ENCODE measurements at regions not wholly inside any gene's neighbourhood (a gene's known extent, or its start where the extent isn't known, plus 50 kb on each side); places are given as distances from the start of the nearest gene placed in this dataset.
"Not testable (repeated sequence)": the region's sequence is repeated elsewhere in the genome, so short reads cannot be mapped to it uniquely, and the experiment has no call there.

DNA sequence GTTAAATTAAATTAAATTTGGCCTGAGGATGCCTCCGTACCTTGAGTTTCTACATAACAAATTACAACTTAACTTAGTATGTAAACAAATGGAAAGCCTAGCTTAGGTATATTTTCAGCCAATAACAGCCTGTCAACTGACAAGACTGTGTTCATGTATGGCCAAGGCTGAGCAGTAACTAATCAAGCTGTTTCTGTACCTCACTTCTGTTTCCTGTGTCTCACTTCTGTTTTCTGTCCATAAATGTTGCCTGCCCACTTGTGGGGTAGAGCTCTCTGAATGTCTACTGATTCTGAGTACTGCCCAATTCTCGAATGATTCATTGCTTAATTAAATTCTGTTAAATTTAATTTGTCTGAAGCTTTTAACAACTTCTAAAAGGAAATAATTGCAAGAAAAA is 445.2 kb downstream of the PCDH11X start:
- Histone ChIP-seq H3K9me3 (ENCODE audit: control insufficient read depth, low read length) (no peaks in the 10 kb centered on the region), H3K27me3 (replicated peaks; ENCODE audit: control insufficient read depth, insufficient read depth, low read length) (peaks cover 17% of the 10 kb centered on the region), H3K4me1 (ENCODE audit: control insufficient read depth, insufficient read depth, low read length) (no peaks in the 10 kb centered on the region), H3K4me3 (ENCODE audit: low read length) (no peak overlapping the region), H3K9ac (ENCODE audit: low read length) (no peak overlapping the region), H3K36me3 (ENCODE audit: control insufficient read depth, insufficient read depth, low read length, severe bottlenecking) (no peaks in the 10 kb centered on the region)
- no peak for DNase-seq (ENCODE audit: low read depth)

DNA sequence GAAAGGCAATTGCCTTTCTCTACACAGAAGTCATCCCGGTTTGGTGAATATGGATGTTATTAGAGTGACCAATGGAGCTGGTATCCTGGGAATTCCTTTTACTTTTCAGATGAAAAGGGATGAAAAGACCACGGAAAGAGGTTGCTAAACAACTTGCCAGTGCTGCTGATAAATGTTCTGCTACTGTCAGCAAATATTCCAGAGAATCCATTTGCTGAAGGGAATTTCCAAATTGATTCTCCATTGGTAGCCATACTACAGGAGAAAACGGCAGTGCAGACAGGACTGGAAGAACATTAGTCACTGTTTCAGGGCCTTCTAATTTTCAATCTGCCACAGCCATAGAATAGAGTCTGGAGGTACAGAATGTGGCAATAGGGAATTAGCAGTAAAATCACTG is 451.5 kb downstream of the PCDH11X start:
- Histone ChIP-seq H3K9ac (ENCODE audit: low read length) (no peak overlapping the region), H3K36me3 (ENCODE audit: control insufficient read depth, insufficient read depth, low read length, severe bottlenecking) (no peaks in the 10 kb centered on the region), H3K4me3 (ENCODE audit: low read length) (no peak overlapping the region), H3K4me1 (ENCODE audit: control insufficient read depth, insufficient read depth, low read length) (no peaks in the 10 kb centered on the region), H3K27me3 (replicated peaks; ENCODE audit: control insufficient read depth, insufficient read depth, low read length) (peaks cover 21% of the 10 kb centered on the region), H3K9me3 (ENCODE audit: control insufficient read depth, low read length) (no peaks in the 10 kb centered on the region)
- DNase-seq (ENCODE audit: low read depth): no peak

- Histone ChIP-seq H3K4me1 (ENCODE audit: control insufficient read depth, insufficient read depth, low read length) (no peaks in the 10 kb centered on the region), H3K4me3 (ENCODE audit: low read length) (no peak overlapping the region), H3K9ac (ENCODE audit: low read length) (no peak overlapping the region), H3K27me3 (replicated peaks; ENCODE audit: control insufficient read depth, insufficient read depth, low read length) (peaks cover 19% of the 10 kb centered on the region), H3K9me3 (ENCODE audit: control insufficient read depth, low read length) (no peaks in the 10 kb centered on the region), H3K36me3 (ENCODE audit: control insufficient read depth, insufficient read depth, low read length, severe bottlenecking) (no peaks in the 10 kb centered on the region)
- DNase-seq (ENCODE audit: low read depth): no peak
Observed at GRCh38 chrX:92231391-92231790, 452.2 kb downstream of the PCDH11X start.

GRCh38 chrX:92232182-92232581 is 453.0 kb downstream of the PCDH11X start:
- H3K4me1 ChIP-seq (ENCODE audit: control insufficient read depth, insufficient read depth, low read length): no peaks in the 10 kb centered on the region
- H3K4me3 ChIP-seq (ENCODE audit: low read length): no peak overlapping the region
- no peak overlapping the region for H3K9ac ChIP-seq (ENCODE audit: low read length)
- H3K9me3 ChIP-seq (ENCODE audit: control insufficient read depth, low read length): no peaks in the 10 kb centered on the region
- H3K27me3 ChIP-seq (replicated peaks; ENCODE audit: control insufficient read depth, insufficient read depth, low read length): peaks cover 12% of the 10 kb centered on the region
- DNase-seq (ENCODE audit: low read depth): peak; percentile 10
- no peaks in the 10 kb centered on the region for H3K36me3 ChIP-seq (ENCODE audit: control insufficient read depth, insufficient read depth, low read length, severe bottlenecking)

DNA sequence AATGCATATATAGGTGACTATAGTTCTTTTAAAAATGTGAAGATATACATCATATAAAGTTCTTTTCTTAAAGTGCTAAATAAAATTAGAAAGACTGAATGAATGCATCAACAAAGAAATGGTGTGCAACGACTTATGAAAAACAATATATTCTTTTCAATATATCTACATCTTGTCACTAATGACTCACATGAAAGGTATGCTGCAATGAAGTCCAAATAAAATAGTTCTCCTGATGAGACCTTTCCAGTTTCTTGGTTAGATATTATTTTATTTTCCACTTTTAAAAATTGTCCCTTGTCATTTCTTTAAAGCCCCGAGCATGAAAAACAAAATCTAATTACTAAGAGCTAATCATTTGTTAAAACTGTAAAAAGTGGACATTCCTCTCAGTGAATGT is 462.1 kb downstream of the PCDH11X start:
- no peaks in the 10 kb centered on the region for H3K27me3 ChIP-seq (replicated peaks; ENCODE audit: control insufficient read depth, insufficient read depth, low read length)

GRCh38 chrX:92247076-92247475 is 467.9 kb downstream of the PCDH11X start:
- H3K4me3 ChIP-seq (ENCODE audit: low read length): no peak overlapping the region
- H3K36me3 ChIP-seq (ENCODE audit: control insufficient read depth, insufficient read depth, low read length, severe bottlenecking): no peaks in the 10 kb centered on the region
- H3K4me1 ChIP-seq (ENCODE audit: control insufficient read depth, insufficient read depth, low read length): no peaks in the 10 kb centered on the region
- H3K27me3 ChIP-seq (replicated peaks; ENCODE audit: control insufficient read depth, insufficient read depth, low read length): no peaks in the 10 kb centered on the region
- no peaks in the 10 kb centered on the region for H3K9me3 ChIP-seq (ENCODE audit: control insufficient read depth, low read length)
- no peak overlapping the region for H3K9ac ChIP-seq (ENCODE audit: low read length)
- no peak for DNase-seq (ENCODE audit: low read depth)

More for the DNA sequence above, 462.1 kb downstream of the PCDH11X start:
- H3K36me3 ChIP-seq (ENCODE audit: control insufficient read depth, insufficient read depth, low read length, severe bottlenecking): no peaks in the 10 kb centered on the region
- H3K4me1 ChIP-seq (ENCODE audit: control insufficient read depth, insufficient read depth, low read length): no peaks in the 10 kb centered on the region
- H3K9ac ChIP-seq (ENCODE audit: low read length): no peak overlapping the region
- no peak overlapping the region for H3K4me3 ChIP-seq (ENCODE audit: low read length)
- no peak for DNase-seq (ENCODE audit: low read depth)
- H3K9me3 ChIP-seq (ENCODE audit: control insufficient read depth, low read length): no peaks in the 10 kb centered on the region

- H3K4me3 ChIP-seq (ENCODE audit: low read length): no peak overlapping the region
- no peak overlapping the region for H3K9ac ChIP-seq (ENCODE audit: low read length)
- H3K36me3 ChIP-seq (ENCODE audit: control insufficient read depth, insufficient read depth, low read length, severe bottlenecking): no peaks in the 10 kb centered on the region
- no peaks in the 10 kb centered on the region for H3K27me3 ChIP-seq (replicated peaks; ENCODE audit: control insufficient read depth, insufficient read depth, low read length)
- peaks cover 10% of the 10 kb centered on the region for H3K9me3 ChIP-seq (ENCODE audit: control insufficient read depth, low read length)
- no peak for DNase-seq (ENCODE audit: low read depth)
- H3K4me1 ChIP-seq (ENCODE audit: control insufficient read depth, insufficient read depth, low read length): no peaks in the 10 kb centered on the region
Observed at GRCh38 chrX:92249125-92249524, 469.9 kb downstream of the PCDH11X start.

DNA sequence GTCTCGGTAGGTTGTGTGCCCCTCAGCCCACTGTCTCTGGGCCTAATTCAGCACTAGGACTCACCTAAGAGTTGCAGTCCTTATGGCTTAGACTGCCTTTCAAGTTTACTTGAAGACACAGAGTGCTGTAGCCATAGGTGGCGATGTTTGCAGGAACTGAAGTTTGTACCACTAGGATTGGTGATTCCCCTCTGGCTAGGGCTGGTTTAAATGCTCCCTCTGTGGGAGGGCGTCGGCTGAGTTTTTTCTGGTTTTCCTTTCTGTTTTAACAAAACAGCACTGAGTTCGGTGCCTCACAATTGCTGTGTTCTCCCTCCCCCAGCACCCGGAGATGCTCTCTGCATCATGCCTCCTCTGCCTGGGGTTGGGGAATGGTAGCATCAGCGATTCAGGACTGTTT is 480.9 kb downstream of the PCDH11X start:
- H3K4me3 ChIP-seq (ENCODE audit: low read length): no peak overlapping the region
- no peak overlapping the region for H3K9ac ChIP-seq (ENCODE audit: low read length)
- DNase-seq (ENCODE audit: low read depth): no peak
- no peaks in the 10 kb centered on the region for H3K4me1 ChIP-seq (ENCODE audit: control insufficient read depth, insufficient read depth, low read length)
- no peaks in the 10 kb centered on the region for H3K27me3 ChIP-seq (replicated peaks; ENCODE audit: control insufficient read depth, insufficient read depth, low read length)
- peaks cover 10% of the 10 kb centered on the region for H3K9me3 ChIP-seq (ENCODE audit: control insufficient read depth, low read length)
- H3K36me3 ChIP-seq (ENCODE audit: control insufficient read depth, insufficient read depth, low read length, severe bottlenecking): no peaks in the 10 kb centered on the region

DNA sequence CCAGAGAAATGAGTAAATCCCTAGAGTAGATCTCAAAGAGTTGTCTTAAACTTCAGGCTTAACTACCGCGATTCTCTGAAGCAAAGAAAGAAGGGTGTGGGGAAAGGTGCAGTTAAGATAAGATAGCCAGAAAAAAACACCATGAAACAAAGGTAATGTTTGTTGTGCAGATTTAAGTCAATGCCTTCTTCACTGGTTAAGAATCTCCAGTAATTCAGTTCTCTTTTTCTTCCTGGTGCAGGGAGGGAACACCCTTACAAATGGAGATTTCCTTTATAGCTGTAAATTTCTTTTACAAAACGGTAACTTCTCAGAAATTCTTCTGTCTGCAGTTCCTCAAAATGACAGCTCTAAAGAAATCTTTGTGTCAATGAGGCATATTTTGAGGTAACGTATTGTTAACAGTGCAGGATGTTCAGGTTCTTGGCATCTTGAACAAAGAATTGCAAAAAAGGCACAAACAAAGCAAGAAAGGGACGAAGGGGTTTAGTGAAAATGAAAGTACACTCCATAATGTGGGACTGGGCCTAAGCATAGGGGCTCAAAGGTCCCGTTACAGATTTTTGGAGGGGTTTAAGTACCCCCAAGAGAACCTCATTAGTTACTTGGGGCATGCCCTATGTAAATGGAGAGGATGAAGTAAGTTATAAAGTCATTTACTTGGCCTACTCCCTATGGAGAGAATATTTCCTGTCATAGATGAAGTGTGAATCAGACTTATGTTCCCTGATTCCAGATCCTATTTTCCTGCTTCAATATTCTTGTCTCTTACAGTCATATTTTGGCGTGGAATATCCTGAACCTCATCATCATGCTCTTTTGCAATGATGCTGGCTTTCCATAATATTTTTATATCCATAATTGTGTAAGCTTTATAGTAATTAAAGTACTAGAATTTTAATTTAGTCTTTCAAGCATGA is 492.0 kb downstream of the PCDH11X start:
- no peak overlapping the region for H3K9ac ChIP-seq (ENCODE audit: low read length)

DNA sequence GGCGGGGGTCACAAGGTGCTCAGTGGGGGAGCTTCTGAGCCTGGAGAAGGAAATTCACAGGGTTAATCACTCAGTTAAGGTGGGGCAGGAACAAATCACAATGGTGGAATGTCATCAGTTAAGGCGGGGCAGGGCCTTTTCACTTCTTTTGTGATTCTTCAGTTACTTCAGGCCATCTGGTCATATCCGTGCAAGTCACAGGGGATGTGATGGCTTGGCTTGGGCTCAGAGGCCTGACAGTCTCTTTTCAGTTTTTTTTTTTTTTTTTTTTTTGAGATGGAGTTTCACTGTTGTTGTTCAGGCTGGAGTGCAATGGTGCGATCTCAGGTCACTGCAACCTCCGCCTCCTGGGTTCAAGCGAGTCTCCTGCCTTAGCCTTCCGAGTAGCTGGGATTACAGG is 499.4 kb downstream of the PCDH11X start:
- not testable (repeated sequence) for H3K4me3 ChIP-seq (ENCODE audit: low read length); H3K27me3 ChIP-seq (replicated peaks; ENCODE audit: control insufficient read depth, insufficient read depth, low read length); H3K9ac ChIP-seq (ENCODE audit: low read length); DNase-seq (ENCODE audit: low read depth); H3K36me3 ChIP-seq (ENCODE audit: control insufficient read depth, insufficient read depth, low read length, severe bottlenecking); H3K9me3 ChIP-seq (ENCODE audit: control insufficient read depth, low read length); H3K4me1 ChIP-seq (ENCODE audit: control insufficient read depth, insufficient read depth, low read length)

More for the DNA sequence above, 492.0 kb downstream of the PCDH11X start:
- DNase-seq (ENCODE audit: low read depth): no peak
- no peaks in the 10 kb centered on the region for H3K27me3 ChIP-seq (replicated peaks; ENCODE audit: control insufficient read depth, insufficient read depth, low read length)
- peaks cover 3% of the 10 kb centered on the region for H3K4me1 ChIP-seq (ENCODE audit: control insufficient read depth, insufficient read depth, low read length)
- peak overlapping the region; percentile 61 for H3K4me3 ChIP-seq (ENCODE audit: low read length)
- no peaks in the 10 kb centered on the region for H3K36me3 ChIP-seq (ENCODE audit: control insufficient read depth, insufficient read depth, low read length, severe bottlenecking)
- no peaks in the 10 kb centered on the region for H3K9me3 ChIP-seq (ENCODE audit: control insufficient read depth, low read length)

GRCh38 chrX:92280347-92280746 is 501.2 kb downstream of the PCDH11X start:
- H3K9ac ChIP-seq (ENCODE audit: low read length); DNase-seq (ENCODE audit: low read depth); H3K36me3 ChIP-seq (ENCODE audit: control insufficient read depth, insufficient read depth, low read length, severe bottlenecking); H3K27me3 ChIP-seq (replicated peaks; ENCODE audit: control insufficient read depth, insufficient read depth, low read length); H3K9me3 ChIP-seq (ENCODE audit: control insufficient read depth, low read length); H3K4me1 ChIP-seq (ENCODE audit: control insufficient read depth, insufficient read depth, low read length); H3K4me3 ChIP-seq (ENCODE audit: low read length): not testable (repeated sequence)

DNA sequence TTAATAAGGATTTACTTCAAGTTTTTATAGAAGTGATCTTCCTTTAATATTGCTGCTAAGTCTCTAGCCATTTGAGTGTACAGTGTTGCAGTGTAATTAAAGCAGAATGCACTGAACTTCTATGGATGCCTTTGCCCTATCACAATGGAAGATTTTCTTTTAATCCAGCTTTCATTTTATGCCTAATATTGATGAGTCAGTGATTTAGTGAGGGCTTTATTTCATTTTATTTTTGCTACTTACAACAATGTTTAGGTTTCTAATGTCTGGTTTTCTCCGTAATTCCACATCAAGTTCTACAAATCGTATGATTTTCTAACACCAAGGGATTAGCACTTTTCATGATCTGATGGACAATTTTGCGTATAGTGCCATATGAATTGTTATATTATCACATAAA is 504.1 kb downstream of the PCDH11X start:
- Histone ChIP-seq H3K4me1 (ENCODE audit: control insufficient read depth, insufficient read depth, low read length) (no peaks in the 10 kb centered on the region), H3K4me3 (ENCODE audit: low read length) (no peak overlapping the region), H3K9me3 (ENCODE audit: control insufficient read depth, low read length) (no peaks in the 10 kb centered on the region), H3K36me3 (ENCODE audit: control insufficient read depth, insufficient read depth, low read length, severe bottlenecking) (no peaks in the 10 kb centered on the region), H3K9ac (ENCODE audit: low read length) (no peak overlapping the region), H3K27me3 (replicated peaks; ENCODE audit: control insufficient read depth, insufficient read depth, low read length) (no peaks in the 10 kb centered on the region)
- no peak for DNase-seq (ENCODE audit: low read depth)

Measured in adipocyte (in vitro differentiated cells).